Fibroblast of skin of right biceps (primary cell): ENCODE measurements at regions not wholly inside any gene's neighbourhood (a gene's known extent, or its start where the extent isn't known, plus 50 kb on each side); places are given as distances from the start of the nearest gene placed in this dataset.
A peak's percentile ranks its signal among the peaks of the same experiment; 100 is the strongest.

Experiments used
- DNase-seq: peaks from one replicate; pipeline ENCODE4 v3.0.0-alpha.2; 2013

GRCh38 chr16:64215730-64216129 is 906.1 kb downstream of the CDH11 start:
- no peak for DNase-seq

- DNase-seq = peak; percentile 2
These were observed 910.5 kb downstream of the CDH11 start for GRCh38 chr16:64211331-64211730.

GRCh38 chr16:64206862-64207261 is 915.0 kb downstream of the CDH11 start:
- DNase-seq = peak; percentile 2

- no peak for DNase-seq
These were observed 918.7 kb downstream of the CDH11 start for GRCh38 chr16:64203126-64203525.

- no peak for DNase-seq
These were observed 919.3 kb downstream of the CDH11 start for GRCh38 chr16:64202571-64202970.

GRCh38 chr16:64196444-64196843 is 925.4 kb downstream of the CDH11 start:
- peak; percentile 54 for DNase-seq

GRCh38 chr16:64185954-64186353 is 935.9 kb downstream of the CDH11 start:
- DNase-seq = no peak

GRCh38 chr16:64184156-64184555 is 937.7 kb downstream of the CDH11 start:
- DNase-seq = peak; percentile 6

- no peak for DNase-seq
These were observed 938.9 kb downstream of the CDH11 start for GRCh38 chr16:64182985-64183384.

- no peak for DNase-seq
These were observed 940.5 kb downstream of the CDH11 start for GRCh38 chr16:64181271-64181925.

- DNase-seq = no peak
These were observed 941.5 kb downstream of the CDH11 start for GRCh38 chr16:64180136-64180900.

GRCh38 chr16:64174327-64174726 is 947.5 kb downstream of the CDH11 start:
- no peak for DNase-seq

- no peak for DNase-seq
These were observed 949.2 kb downstream of the CDH11 start for GRCh38 chr16:64172652-64173051.

- DNase-seq = no peak
These were observed 949.6 kb downstream of the CDH11 start for GRCh38 chr16:64172226-64172625.

GRCh38 chr16:64171632-64172031 is 950.2 kb downstream of the CDH11 start:
- DNase-seq = no peak

- no peak for DNase-seq
These were observed 953.5 kb downstream of the CDH11 start for GRCh38 chr16:64168371-64168770.

GRCh38 chr16:64167936-64168335 is 953.9 kb downstream of the CDH11 start:
- DNase-seq = no peak

- no peak for DNase-seq
These were observed 956.5 kb downstream of the CDH11 start for GRCh38 chr16:64165368-64165767.

- DNase-seq = no peak
These were observed 959.1 kb downstream of the CDH11 start for GRCh38 chr16:64162613-64163375.

GRCh38 chr16:64159976-64160375 is 961.9 kb downstream of the CDH11 start:
- DNase-seq = peak; percentile 38

GRCh38 chr16:64158941-64159588 is 962.8 kb downstream of the CDH11 start:
- no peak for DNase-seq

- peak; percentile 47 for DNase-seq
These were observed 968.1 kb downstream of the CDH11 start for GRCh38 chr16:64153718-64154117.
